Heart right ventricle (tissue), 16 donors: ENCODE measurements at regions not wholly inside any gene's neighbourhood (a gene's known extent, or its start where the extent isn't known, plus 50 kb on each side); places are given as distances from the start of the nearest gene placed in this dataset.

Experiments used
- ATAC-seq, 8 donors: fragments of 200-7000 bp; cut with Tn5 transposase; one replicate each; pipeline ENCODE4 v1.9.1; 2020; ENCODE audit warnings: mild to moderate bottlenecking in 8 of 8, moderate library complexity in 8 of 8, moderate number of reproducible peaks in 1 of 8
- DNase-seq, 2 donors: peaks; one replicate each; pipeline ENCODE4 v3.0.0-alpha.2; 2020
- H3K27ac ChIP-seq, 10 donors: fragments of 200-600 bp; sonication (generic) in 2 of 10; one replicate each; pipeline versions ENCODE4 v1.5.0 to v1.8.0; 2020 to 2022; ENCODE audit warnings: mild to moderate bottlenecking in 3 of 10
- H3K27me3 ChIP-seq, 7 donors: fragments of 200-600 bp; one replicate each; pipeline ENCODE4 v1.8.0; 2021 to 2022; ENCODE audit warnings: mild to moderate bottlenecking in 2 of 7
- H3K36me3 ChIP-seq, 9 donors: fragments of 200-600 bp; sonication (generic) in 1 of 9; one replicate each; pipeline versions ENCODE4 v1.5.0 to v1.8.0; 2020 to 2022; ENCODE audit warnings: mild to moderate bottlenecking in 2 of 9
- H3K4me1 ChIP-seq, 9 donors: fragments of 200-600 bp; sonication (generic) in 1 of 9; one replicate each; pipeline versions ENCODE4 v1.5.0 to v1.8.0; 2020 to 2022; ENCODE audit warnings: mild to moderate bottlenecking in 4 of 9
- H3K4me3 ChIP-seq, 10 donors: fragments of 200-600 bp; sonication (generic) in 2 of 10; one replicate each; pipeline versions ENCODE4 v1.5.0 to v1.8.0; 2020 to 2022; ENCODE audit warnings: mild to moderate bottlenecking in 7 of 10, moderate library complexity in 2 of 10
- H3K9me3 ChIP-seq, 11 donors: fragments of 200-600 bp in 10 of 11; sonication (generic) in 2 of 11; one replicate each; pipeline versions ENCODE4 v1.5.0 to v1.8.0; 2013 to 2022; ENCODE audit warnings: mild to moderate bottlenecking in 2 of 11, control low read depth in 1 of 11, moderate library complexity in 1 of 11
- WGBS, 2 donors: extraction: QIAGEN DNeasy Blood & Tissue Kit; methylation state at CpG; one replicate each; pipeline ENCODE4 v1.1.7; 2013; ENCODE audit warnings: inconsistent platforms in 1 of 2; 5-methylcytosine and 5-hydroxymethylcytosine counted together
- intact Hi-C, 10 donors: fragments of 100-400 bp; cut with DNase I; formaldehyde crosslinking; loops; one replicate each; pipeline versions ENCODE4 v1.11.1 to v1.14.2; 2022
- TF ChIP-seq, protein P1 (sequence below), 9 donors: fragments of 200-600 bp; sonication (generic) in 2 of 9; IDR thresholded peaks; one replicate each; pipeline versions ENCODE4 v1.5.0 to v1.8.0; 2021 to 2022; ENCODE audit warnings: antibody characterized with exemption in 9 of 9, mild to moderate bottlenecking in 5 of 9, moderate library complexity in 1 of 9
- donor health status: Arrhythmogenic right ventricular cardiomyopathy.
- donor health status: ischemic (EF 13 %, LVEDD 7.1; RV severe dilation, severe dysfunction).
- donor health status: healthy with polysubstance abuse.
- donor health status: DM: no; HTN: yes; CAD: no.
- donor health status: DM: no; HTN: no; CAD: no.
- donor health status: ischemic (EF 25% LVEDD 6.9; RV normal size, moderate dysfunction).
- donor health status: ischemic (EF 25% LVEDD 5.7; RV mildly dilated, moderate dysfunction).
- donor health status: healthy.
- donor health status: DM: yes; HTN: yes; CAD: no.
- donor health status: Ischemic cardiomyopathy.
- donor health status: ischemic (EF 35%, LVEDD 5.7; RV mildly dilated, moderate dysfunction).
- donor health status: nonischemic (EF 11% LVEDD 7.7; RV severe dilation, severe dysfunction).
- donor health status: DM: yes; HTN: yes; CAD: no.
- donor health status: PGD.
- donor health status: ischemic (EF 29% LVEDD 5.4; RV normal size, mild dysfunction).
- donor health status: nonischemic (EF 23%, LVEDD 6.1; RV moderate dilation, normal function).

DNA sequence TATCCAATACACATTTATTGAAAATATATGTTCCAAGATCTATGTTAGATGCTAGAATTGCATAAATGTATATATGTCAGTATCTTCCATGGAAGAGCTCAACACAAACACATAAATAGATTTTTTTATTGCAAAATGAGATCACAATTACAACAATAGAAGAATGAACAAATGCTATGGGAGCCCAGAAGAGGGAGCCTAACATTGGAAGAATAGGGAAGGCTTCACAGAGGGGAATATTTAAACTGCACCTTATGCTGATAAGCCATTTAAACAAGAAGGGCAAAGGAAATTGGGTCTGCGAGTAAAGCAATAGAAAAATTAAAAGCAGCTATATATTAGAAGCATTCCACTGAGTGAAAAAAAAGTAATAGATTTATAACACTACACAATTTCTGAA lies 96.1 kb upstream of the LRRC55 start:
- Histone ChIP-seq H3K27ac (no peak overlapping the region), H3K27me3 (no peaks in the 10 kb centered on the region), H3K9me3 (no peaks in the 10 kb centered on the region), H3K4me3 (no peak overlapping the region), H3K4me1 (peaks cover 0 to 4% (median 0%) of the 10 kb centered on the region in 9 donors), H3K36me3 (no peaks in the 10 kb centered on the region)
- TF ChIP-seq, protein P1, sequence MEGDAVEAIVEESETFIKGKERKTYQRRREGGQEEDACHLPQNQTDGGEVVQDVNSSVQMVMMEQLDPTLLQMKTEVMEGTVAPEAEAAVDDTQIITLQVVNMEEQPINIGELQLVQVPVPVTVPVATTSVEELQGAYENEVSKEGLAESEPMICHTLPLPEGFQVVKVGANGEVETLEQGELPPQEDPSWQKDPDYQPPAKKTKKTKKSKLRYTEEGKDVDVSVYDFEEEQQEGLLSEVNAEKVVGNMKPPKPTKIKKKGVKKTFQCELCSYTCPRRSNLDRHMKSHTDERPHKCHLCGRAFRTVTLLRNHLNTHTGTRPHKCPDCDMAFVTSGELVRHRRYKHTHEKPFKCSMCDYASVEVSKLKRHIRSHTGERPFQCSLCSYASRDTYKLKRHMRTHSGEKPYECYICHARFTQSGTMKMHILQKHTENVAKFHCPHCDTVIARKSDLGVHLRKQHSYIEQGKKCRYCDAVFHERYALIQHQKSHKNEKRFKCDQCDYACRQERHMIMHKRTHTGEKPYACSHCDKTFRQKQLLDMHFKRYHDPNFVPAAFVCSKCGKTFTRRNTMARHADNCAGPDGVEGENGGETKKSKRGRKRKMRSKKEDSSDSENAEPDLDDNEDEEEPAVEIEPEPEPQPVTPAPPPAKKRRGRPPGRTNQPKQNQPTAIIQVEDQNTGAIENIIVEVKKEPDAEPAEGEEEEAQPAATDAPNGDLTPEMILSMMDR (IDR thresholded peaks at IDR 0.05), result peak in 5 of 9 donors; percentile 15 to 42 (median 20)
- 40 to 47% methylated on average over 1 of the region's 1 CpG for WGBS, 2 donors
- intact Hi-C loops, result no loop called here
- no peak for DNase-seq
- ATAC-seq, result no peak

DNA sequence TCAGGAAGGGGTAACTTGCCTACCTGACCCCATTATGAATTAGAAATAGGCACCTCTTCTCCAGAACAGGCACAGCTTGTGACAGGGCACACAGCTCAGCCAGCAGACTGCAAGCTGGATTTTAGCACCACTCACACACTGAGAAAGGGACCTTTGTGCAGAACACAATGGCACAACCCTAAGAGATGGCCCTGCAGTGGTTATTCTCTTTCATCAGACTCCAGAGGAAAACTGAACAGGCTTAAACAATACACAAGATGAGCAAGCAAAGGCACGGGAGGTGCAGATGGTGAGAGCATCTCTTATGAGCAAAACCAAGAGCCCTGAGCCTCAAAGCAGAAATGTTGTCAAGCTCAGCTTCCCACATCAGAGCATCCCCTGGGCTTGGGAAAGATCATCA lies 93.8 kb upstream of the LRRC55 start:
- no peak overlapping the region for H3K27ac ChIP-seq
- WGBS, 2 donors, result 71 to 76% methylated on average over 1 of the region's 1 CpG
- H3K4me3 ChIP-seq, result no peak overlapping the region
- ATAC-seq, result no peak
- no peaks in the 10 kb centered on the region for H3K27me3 ChIP-seq
- TF ChIP-seq, protein P1 (IDR thresholded peaks at IDR 0.05), result no peak
- no peak for DNase-seq
- H3K9me3 ChIP-seq, result no peaks in the 10 kb centered on the region
- H3K4me1 ChIP-seq, result peaks cover 0 to 4% (median 0%) of the 10 kb centered on the region in 9 donors
- intact Hi-C loops, result no loop called here
- H3K36me3 ChIP-seq, result no peaks in the 10 kb centered on the region

DNA sequence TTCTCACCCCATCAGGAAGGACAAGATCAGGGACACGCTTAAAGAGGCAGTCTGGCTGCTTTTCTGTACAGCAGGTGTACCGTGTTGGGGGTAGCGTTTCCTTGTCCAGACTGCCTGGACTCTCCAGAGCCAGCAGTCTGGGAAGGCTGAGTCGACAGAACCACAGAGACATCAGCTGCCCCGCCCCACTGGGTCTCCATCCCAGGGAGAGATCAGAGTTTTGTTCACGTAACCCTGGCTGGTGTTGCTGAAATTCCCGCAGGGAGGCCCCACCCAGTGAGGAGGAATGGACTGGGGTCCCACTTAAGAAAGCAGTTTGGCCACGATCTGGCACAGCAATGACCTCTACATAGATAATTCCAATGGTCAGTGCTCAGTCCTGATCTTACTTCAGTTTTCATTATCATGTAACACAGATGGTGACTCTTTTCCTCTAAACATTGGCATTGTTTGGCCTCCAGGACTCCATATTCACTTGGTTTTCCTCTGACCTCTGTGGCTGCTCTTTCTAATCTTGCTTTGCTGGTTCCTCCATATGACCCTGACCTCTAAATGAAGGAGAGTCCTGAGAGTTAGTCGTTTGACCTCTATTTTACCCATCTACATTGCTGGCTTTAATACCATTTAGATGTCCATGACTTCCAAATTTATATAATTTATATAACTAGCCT lies 89.6 kb upstream of the LRRC55 start:
- ATAC-seq (no peak), DNase-seq (no peak)
- no peaks in the 10 kb centered on the region for H3K36me3 ChIP-seq
- H3K27ac ChIP-seq, result no peak overlapping the region
- H3K9me3 ChIP-seq, result no peaks in the 10 kb centered on the region
- no peak overlapping the region for H3K4me3 ChIP-seq
- WGBS, 2 donors, result 85 to 89% methylated on average over 9 of the region's 9 CpGs
- peaks cover 0 to 2% (median 0%) of the 10 kb centered on the region in 9 donors for H3K4me1 ChIP-seq
- no peaks in the 10 kb centered on the region for H3K27me3 ChIP-seq
- TF ChIP-seq, protein P1 (IDR thresholded peaks at IDR 0.05), result no peak
- intact Hi-C loops, result no loop called here

DNA sequence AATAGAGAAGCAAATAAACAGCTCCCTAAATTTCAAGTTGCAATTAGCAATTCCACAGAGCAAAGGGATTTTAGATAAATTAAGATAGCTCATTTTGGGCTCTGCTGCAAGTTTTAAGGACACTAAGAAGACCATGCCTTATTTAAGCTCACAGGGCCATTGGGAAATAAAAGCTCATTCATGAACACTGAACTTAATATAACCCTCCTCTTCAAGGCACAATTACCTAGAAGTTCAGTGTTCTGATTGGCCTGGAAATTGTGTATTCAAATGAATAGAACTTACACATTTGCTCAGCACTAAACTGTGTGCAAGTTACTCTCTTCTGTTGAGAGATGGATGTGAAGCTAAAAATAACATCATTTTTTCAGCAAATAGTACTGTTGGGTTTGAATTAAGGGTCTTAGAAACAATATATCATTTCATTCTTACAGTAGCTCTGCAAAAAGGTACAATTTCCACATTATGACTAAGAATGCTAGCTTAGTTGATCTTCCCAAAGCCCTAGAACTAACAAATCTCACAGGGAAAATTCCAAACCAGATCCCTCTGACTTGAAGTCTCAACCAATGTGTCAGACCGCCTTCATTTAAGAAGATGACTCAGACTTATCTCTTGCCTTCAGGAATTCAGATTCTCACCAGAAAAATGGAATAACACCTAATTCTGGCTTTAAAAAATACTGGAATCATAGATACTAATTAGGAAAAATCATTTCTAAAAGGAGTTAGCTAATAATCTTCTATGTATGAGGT lies 87.4 kb upstream of the LRRC55 start:
- Histone ChIP-seq H3K4me1 (peaks cover 0 to 21% (median 5%) of the 10 kb centered on the region in 9 donors), H3K27ac (no peak overlapping the region), H3K4me3 (no peak overlapping the region), H3K36me3 (no peaks in the 10 kb centered on the region), H3K27me3 (no peaks in the 10 kb centered on the region), H3K9me3 (no peaks in the 10 kb centered on the region)
- TF ChIP-seq, protein P1 (IDR thresholded peaks at IDR 0.05), result no peak
- whole genome bisulfite sequencing, 2 donors, result 73 to 87% methylated on average over 1 of the region's 1 CpG
- DNase-seq (no peak), ATAC-seq (no peak)
- intact Hi-C loops, result no loop called here
